Right lobe of liver (tissue), 4 donors: ENCODE measurements at regions not wholly inside any gene's neighbourhood (a gene's known extent, or its start where the extent isn't known, plus 50 kb on each side); places are given as distances from the start of the nearest gene placed in this dataset.

Experiments
- POLR2A ChIP-seq: fragments of 450-650 bp; IDR thresholded peaks from one replicate; pipeline ENCODE4 v1.6.1; 2017; ENCODE audit warnings: antibody characterized with exemption, mild to moderate bottlenecking
- TF ChIP-seq, protein P1 (sequence below), 4 donors: fragments of 200-600 bp in 3 of 4; fragments of 450-650 bp in 1 of 4; IDR thresholded peaks; one replicate each; pipeline versions ENCODE4 v1.5.1 to v1.8.0; 2016 to 2022; ENCODE audit warnings: antibody characterized with exemption in 4 of 4, mild to moderate bottlenecking in 2 of 4
- donor health status: DM: no; HTN: no; CAD: no.
- donor health status: DM: no; HTN: no; CAD: no.
- donor health status: DM: no; HTN: yes; CAD: no.

DNA sequence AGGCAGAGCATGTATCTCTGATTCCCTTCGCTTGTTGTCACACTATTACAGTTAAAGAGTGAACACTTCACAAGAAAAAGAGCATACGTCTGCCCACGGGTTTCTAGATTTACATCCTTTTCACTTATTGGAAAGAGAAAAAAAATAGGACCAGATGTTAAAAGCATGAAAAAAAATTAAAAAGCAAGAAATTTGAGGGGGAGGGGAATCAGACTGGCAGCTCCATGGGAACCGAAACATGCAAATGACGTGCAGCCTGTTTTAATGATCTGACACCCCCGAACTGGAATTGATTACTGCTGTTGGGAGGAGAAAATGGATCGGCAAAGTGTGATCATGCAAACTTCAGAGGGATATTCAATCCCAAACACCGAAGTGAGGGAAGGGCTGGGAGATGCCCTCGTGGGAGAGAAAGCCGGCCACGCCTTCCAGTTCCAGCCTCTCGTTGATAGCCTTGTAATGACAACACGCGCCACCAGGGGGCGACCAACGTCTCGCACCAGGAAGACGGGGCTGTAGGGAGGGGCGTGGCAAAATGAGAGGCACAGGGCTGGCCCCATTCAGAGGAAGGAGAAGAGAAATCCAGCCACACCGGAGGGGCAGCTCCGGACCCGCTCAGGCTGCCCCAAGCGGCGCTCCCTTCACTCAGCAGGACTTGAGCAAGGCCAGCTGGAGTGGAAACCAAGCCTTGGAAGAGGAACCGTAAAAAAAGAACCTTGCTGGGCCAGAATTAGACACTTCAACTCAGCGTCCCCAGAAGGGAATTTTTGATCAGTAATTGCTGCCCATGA, 53.8 kb upstream of the SYT13 start:
- TF ChIP-seq, protein P1, sequence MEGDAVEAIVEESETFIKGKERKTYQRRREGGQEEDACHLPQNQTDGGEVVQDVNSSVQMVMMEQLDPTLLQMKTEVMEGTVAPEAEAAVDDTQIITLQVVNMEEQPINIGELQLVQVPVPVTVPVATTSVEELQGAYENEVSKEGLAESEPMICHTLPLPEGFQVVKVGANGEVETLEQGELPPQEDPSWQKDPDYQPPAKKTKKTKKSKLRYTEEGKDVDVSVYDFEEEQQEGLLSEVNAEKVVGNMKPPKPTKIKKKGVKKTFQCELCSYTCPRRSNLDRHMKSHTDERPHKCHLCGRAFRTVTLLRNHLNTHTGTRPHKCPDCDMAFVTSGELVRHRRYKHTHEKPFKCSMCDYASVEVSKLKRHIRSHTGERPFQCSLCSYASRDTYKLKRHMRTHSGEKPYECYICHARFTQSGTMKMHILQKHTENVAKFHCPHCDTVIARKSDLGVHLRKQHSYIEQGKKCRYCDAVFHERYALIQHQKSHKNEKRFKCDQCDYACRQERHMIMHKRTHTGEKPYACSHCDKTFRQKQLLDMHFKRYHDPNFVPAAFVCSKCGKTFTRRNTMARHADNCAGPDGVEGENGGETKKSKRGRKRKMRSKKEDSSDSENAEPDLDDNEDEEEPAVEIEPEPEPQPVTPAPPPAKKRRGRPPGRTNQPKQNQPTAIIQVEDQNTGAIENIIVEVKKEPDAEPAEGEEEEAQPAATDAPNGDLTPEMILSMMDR (IDR thresholded peaks at IDR 0.05), result peak; percentile 88 to 95 (median 90)
- no peak for TF ChIP-seq POLR2A
